H1 (cell line): ENCODE measurements at regions not wholly inside any gene's neighbourhood (a gene's known extent, or its start where the extent isn't known, plus 50 kb on each side); places are given as distances from the start of the nearest gene placed in this dataset.

Experiments
- TF ChIP-seq, protein P1 (sequence below): IDR thresholded peaks from 2 replicates; pipeline ENCODE4 v1.6.1; 2011; ENCODE audit warnings: low read length, improper control_type of control experiment

- TF ChIP-seq, protein P1, sequence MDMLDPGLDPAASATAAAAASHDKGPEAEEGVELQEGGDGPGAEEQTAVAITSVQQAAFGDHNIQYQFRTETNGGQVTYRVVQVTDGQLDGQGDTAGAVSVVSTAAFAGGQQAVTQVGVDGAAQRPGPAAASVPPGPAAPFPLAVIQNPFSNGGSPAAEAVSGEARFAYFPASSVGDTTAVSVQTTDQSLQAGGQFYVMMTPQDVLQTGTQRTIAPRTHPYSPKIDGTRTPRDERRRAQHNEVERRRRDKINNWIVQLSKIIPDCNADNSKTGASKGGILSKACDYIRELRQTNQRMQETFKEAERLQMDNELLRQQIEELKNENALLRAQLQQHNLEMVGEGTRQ = no peak
- TF ChIP-seq, all 59 proteins: peak for 0
Observed at GRCh38 chr2:8451273-8451672, 230.6 kb upstream of the ID2 start (continued).
